Neural cell (in vitro differentiated cells): ENCODE measurements at regions not wholly inside any gene's neighbourhood (a gene's known extent, or its start where the extent isn't known, plus 50 kb on each side); places are given as distances from the start of the nearest gene placed in this dataset.

Experiments used
- H2AFZ ChIP-seq: fragments of 200-600, 300-800 bp; sonication (generic), shearing (Covaris generic); 2 replicates; pipeline ENCODE4 v1.6.0; 2014; ENCODE audit warnings: low read depth, mild to moderate bottlenecking, antibody characterized with exemption, low read length, moderate library complexity
- H3F3A ChIP-seq: fragments of 200-600 bp; shearing (Covaris generic); 2 replicates; pipeline ENCODE4 v1.6.1; 2016; ENCODE audit warnings: mild to moderate bottlenecking, moderate library complexity, mixed read lengths, antibody characterized with exemption, low read length; ENCODE audit not compliant: insufficient read depth, poor library complexity, severe bottlenecking
- H3K27ac ChIP-seq: fragments of 200-600, 300-800 bp; sonication (generic), shearing (Covaris generic); 2 replicates; pipeline ENCODE4 v1.5.1; 2014; ENCODE audit warnings: mild to moderate bottlenecking, low read length, moderate library complexity
- H3K27me3 ChIP-seq: fragments of 300-800, 200-600 bp; sonication (generic), shearing (Covaris generic); 2 replicates; pipeline ENCODE4 v1.6.0; 2014; ENCODE audit warnings: mild to moderate bottlenecking, low read depth, low read length, moderate library complexity; ENCODE audit not compliant: insufficient read depth
- H3K36me3 ChIP-seq: fragments of 300-800, 200-600 bp; sonication (generic), shearing (Covaris generic); 2 replicates; pipeline ENCODE4 v1.5.1; 2014; ENCODE audit warnings: mild to moderate bottlenecking, antibody characterized with exemption, low read length, moderate library complexity; ENCODE audit not compliant: insufficient read depth
- H3K4me2 ChIP-seq: fragments of 300-800, 200-600 bp; sonication (generic), shearing (Covaris generic); 2 replicates; pipeline ENCODE4 v1.6.0; 2014; ENCODE audit warnings: mild to moderate bottlenecking, low read length
- H3K4me3 ChIP-seq: fragments of 300-800, 200-600 bp; sonication (generic), shearing (Covaris generic); 2 replicates; pipeline ENCODE4 v1.5.1; 2014; ENCODE audit warnings: mild to moderate bottlenecking, low read length, moderate library complexity
- H3K79me2 ChIP-seq: fragments of 200-600 bp; shearing (Covaris generic); replicated peaks from 2 replicates; pipeline ENCODE4 v1.6.0; 2014; ENCODE audit warnings: mild to moderate bottlenecking, low read length, moderate library complexity; ENCODE audit not compliant: insufficient read depth
- H3K9ac ChIP-seq: fragments of 300-800, 200-600 bp; sonication (generic), shearing (Covaris generic); 2 replicates; pipeline ENCODE4 v1.6.1; 2016; ENCODE audit warnings: mild to moderate bottlenecking, low read length, mixed read lengths
- H3K9me2 ChIP-seq: fragments of 200-600 bp; shearing (Covaris generic); 2 replicates; pipeline ENCODE4 v1.6.1; 2016; ENCODE audit warnings: mild to moderate bottlenecking, low read length, mixed read lengths; ENCODE audit not compliant: insufficient read depth
- H3K9me3 ChIP-seq: fragments of 200-600, 300-800 bp; sonication (generic), shearing (Covaris generic); 2 replicates; pipeline ENCODE4 v1.6.1; 2016; ENCODE audit warnings: mild to moderate bottlenecking, mixed run types, low read length, moderate library complexity, mixed read lengths
- H4K20me1 ChIP-seq: fragments of 200-600 bp; shearing (Covaris generic); 2 replicates; pipeline ENCODE4 v1.6.1; 2016; ENCODE audit warnings: mild to moderate bottlenecking, mixed run types; ENCODE audit not compliant: insufficient read depth
- CTCF ChIP-seq: fragments of 450-650 bp; IDR thresholded peaks from 2 replicates; pipeline ENCODE4 v1.5.1; 2014; ENCODE audit warnings: antibody characterized with exemption, mild to moderate bottlenecking, moderate library complexity; ENCODE audit not compliant: poor library complexity, severe bottlenecking
- EP300 ChIP-seq: fragments of 450-650 bp; conservative IDR thresholded peaks from 2 replicates; pipeline ENCODE4 v1.6.1; 2014; ENCODE audit warnings: antibody characterized with exemption, mild to moderate bottlenecking, moderate library complexity; ENCODE audit not compliant: poor library complexity, severe bottlenecking
- EZH2 ChIP-seq: fragments of 200-600, 300-800 bp; shearing (Covaris generic), sonication (generic); IDR thresholded peaks from 2 replicates; pipeline ENCODE4 v1.6.1; 2014; ENCODE audit warnings: antibody characterized with exemption, low read length, borderline replicate concordance, mild to moderate bottlenecking; ENCODE audit not compliant: insufficient read depth, poor library complexity, severe bottlenecking
- MXI1 ChIP-seq: fragments of 450-650 bp; conservative IDR thresholded peaks from 2 replicates; pipeline ENCODE4 v1.6.1; 2014; ENCODE audit warnings: antibody characterized with exemption, mild to moderate bottlenecking; ENCODE audit not compliant: poor library complexity, severe bottlenecking
- POLR2AphosphoS5 ChIP-seq: IDR thresholded peaks from 2 replicates; pipeline ENCODE4 v1.6.1; 2012
- REST ChIP-seq: IDR thresholded peaks from 2 replicates; pipeline ENCODE4 v1.6.1; 2012; ENCODE audit warnings: borderline replicate concordance
- SMC3 ChIP-seq: fragments of 450-650 bp; conservative IDR thresholded peaks from 2 replicates; pipeline ENCODE4 v1.6.1; 2014; ENCODE audit warnings: antibody characterized with exemption, mild to moderate bottlenecking, moderate library complexity; ENCODE audit not compliant: poor library complexity
- TAF1 ChIP-seq: IDR thresholded peaks from 2 replicates; pipeline ENCODE4 v1.6.1; 2012; ENCODE audit warnings: low read depth

GRCh38 chr10:125479059-125479458, 203.9 kb downstream of the TEX36 start:
- H3K79me2 ChIP-seq, result no peaks in the 10 kb centered on the region
- H3K9me2 ChIP-seq, result no peaks in the 10 kb centered on the region
- no peak overlapping the region for H3K4me2 ChIP-seq
- H3F3A ChIP-seq, result no peaks in the 10 kb centered on the region
- H3K27ac ChIP-seq, result no peak overlapping the region
- TF ChIP-seq POLR2AphosphoS5 (no peak), EZH2 (no peak), REST (no peak), CTCF (no peak)
- no peak overlapping the region for H2AFZ ChIP-seq
- no peaks in the 10 kb centered on the region for H4K20me1 ChIP-seq
- H3K9ac ChIP-seq, result no peak overlapping the region
- no peaks in the 10 kb centered on the region for H3K27me3 ChIP-seq
- no peaks in the 10 kb centered on the region for H3K9me3 ChIP-seq
- no peaks in the 10 kb centered on the region for H3K36me3 ChIP-seq
- no peak overlapping the region for H3K4me3 ChIP-seq

- TF ChIP-seq MXI1 (no peak), CTCF (no peak), TAF1 (no peak), SMC3 (no peak), EP300 (no peak)
- H3K9me3 ChIP-seq, result no peaks in the 10 kb centered on the region
- no peaks in the 10 kb centered on the region for H3K79me2 ChIP-seq
- no peak overlapping the region for H3K27ac ChIP-seq
- H3K4me3 ChIP-seq, result no peak overlapping the region
- no peaks in the 10 kb centered on the region for H3F3A ChIP-seq
- no peak overlapping the region for H2AFZ ChIP-seq
- H3K4me2 ChIP-seq, result no peak overlapping the region
- H3K27me3 ChIP-seq, result no peaks in the 10 kb centered on the region
- no peaks in the 10 kb centered on the region for H4K20me1 ChIP-seq
- H3K36me3 ChIP-seq, result no peaks in the 10 kb centered on the region
- no peaks in the 10 kb centered on the region for H3K9me2 ChIP-seq
- no peak overlapping the region for H3K9ac ChIP-seq
These were observed 207.1 kb downstream of the TEX36 start for GRCh38 chr10:125475815-125476214.
